Naive thymus-derived CD8-positive, alpha-beta T cell (primary cell): ENCODE measurements at regions not wholly inside any gene's neighbourhood (a gene's known extent, or its start where the extent isn't known, plus 50 kb on each side); places are given as distances from the start of the nearest gene placed in this dataset.
"Not testable (repeated sequence)": the region's sequence is repeated elsewhere in the genome, so short reads cannot be mapped to it uniquely, and the experiment has no call there.

Source experiments
- ATAC-seq, 2 donors: fragments of 150-1000 bp; cut with Tn5 transposase in 1 of 2; sonication (Bioruptor Pico), chemical (Tn5 transposase) in 1 of 2; 1 replicate in 1 of 2; 2 replicates in 1 of 2; pipeline ENCODE4 v1.10.0; 2021; ENCODE audit warnings: mild to moderate bottlenecking in 2 of 2, moderate library complexity in 2 of 2
- POLR2A ChIA-PET: fragments of 350-600 bp; sonication (Branson Sonifier 250); formaldehyde crosslinking; loops from one replicate; lab custom pipeline; 2021; ENCODE audit warnings: antibody characterized with exemption; lab: Charles Lee
- DNase-seq, 10 donors: peaks; one replicate each; pipeline versions ENCODE4 v3.0.0 to v3.0.0-alpha.2; 2020 to 2022
- H3K27ac Mint-ChIP-seq, 10 donors: one replicate each; pipeline ENCODE4 v1.8.0; 2020 to 2022; ENCODE audit warnings: mild to moderate bottlenecking in 10 of 10, mixed read lengths in 10 of 10, moderate library complexity in 4 of 10, inconsistent platforms in 1 of 10
- H3K27me3 Mint-ChIP-seq, 5 donors: one replicate each; pipeline ENCODE4 v1.8.0; 2021 to 2022; ENCODE audit warnings: mixed read lengths in 5 of 5
- H3K36me3 Mint-ChIP-seq, 3 donors: one replicate each; pipeline ENCODE4 v1.8.0; 2020 to 2022; ENCODE audit warnings: mixed read lengths in 3 of 3, mild to moderate bottlenecking in 2 of 3, inconsistent platforms in 1 of 3
- H3K4me1 Mint-ChIP-seq, 4 donors: one replicate each; pipeline ENCODE4 v1.8.0; 2021 to 2022; ENCODE audit warnings: mixed read lengths in 4 of 4
- H3K4me3 Mint-ChIP-seq, 10 donors: one replicate each; pipeline ENCODE4 v1.8.0; 2020 to 2022; ENCODE audit warnings: mild to moderate bottlenecking in 10 of 10, mixed read lengths in 10 of 10, moderate library complexity in 6 of 10, inconsistent platforms in 1 of 10
- H3K9me3 Mint-ChIP-seq, 9 donors: one replicate each; pipeline ENCODE4 v1.8.0; 2020 to 2022; ENCODE audit warnings: mixed read lengths in 9 of 9, mild to moderate bottlenecking in 3 of 9, inconsistent platforms in 1 of 9, moderate library complexity in 1 of 9

GRCh38 chr10:33773886-33774480, 439.5 kb upstream of the NRP1 start:
- no peak overlapping the region for H3K27ac Mint-ChIP-seq
- no peak overlapping the region for H3K4me3 Mint-ChIP-seq
- H3K27me3 Mint-ChIP-seq: peaks cover 0 to 2% (median 0%) of the 10 kb centered on the region in 5 donors
- no peaks in the 10 kb centered on the region for H3K36me3 Mint-ChIP-seq
- POLR2A ChIA-PET: no interaction called here
- DNase-seq (no peak), ATAC-seq (no peak)
- no peaks in the 10 kb centered on the region for H3K9me3 Mint-ChIP-seq
- peaks cover 7 to 16% (median 14%) of the 10 kb centered on the region in 4 donors for H3K4me1 Mint-ChIP-seq

GRCh38 chr10:33773253-33773573, 438.7 kb upstream of the NRP1 start:
- POLR2A ChIA-PET: no interaction called here
- H3K9me3 Mint-ChIP-seq: no peaks in the 10 kb centered on the region

GRCh38 chr10:33772370-33773252, 438.1 kb upstream of the NRP1 start:
- ATAC-seq (peak in 1 of 2 donors; percentile 39), DNase-seq (peak in 1 of 10 donors; percentile 1)
- Mint-ChIP-seq H3K9me3 (no peaks in the 10 kb centered on the region), H3K27me3 (peaks cover 0 to 2% (median 0%) of the 10 kb centered on the region in 5 donors), H3K27ac (no peak overlapping the region), H3K4me1 (peaks cover 7 to 16% (median 14%) of the 10 kb centered on the region in 4 donors), H3K4me3 (peak overlapping the region in 6 of 10 donors; percentile 12 to 51 (median 40)), H3K36me3 (no peaks in the 10 kb centered on the region)
- POLR2A ChIA-PET: no interaction called here

More at GRCh38 chr10:33773253-33773573, 438.7 kb upstream of the NRP1 start:
- Mint-ChIP-seq H3K4me3 (peak overlapping the region in 3 of 10 donors; percentile 1 to 51 (median 21)), H3K36me3 (no peaks in the 10 kb centered on the region), H3K27me3 (peaks cover 0 to 2% (median 0%) of the 10 kb centered on the region in 5 donors), H3K4me1 (peaks cover 7 to 16% (median 14%) of the 10 kb centered on the region in 4 donors), H3K27ac (no peak overlapping the region)
- DNase-seq (no peak), ATAC-seq (no peak)

- H3K4me3 Mint-ChIP-seq, H3K27me3 Mint-ChIP-seq, H3K9me3 Mint-ChIP-seq, DNase-seq, H3K36me3 Mint-ChIP-seq, ATAC-seq, H3K27ac Mint-ChIP-seq, POLR2A ChIA-PET: not testable (repeated sequence)
- H3K4me1 Mint-ChIP-seq: peaks cover 7 to 16% (median 14%) of the 10 kb centered on the region in 4 donors
These were observed 437.4 kb upstream of the NRP1 start for GRCh38 chr10:33771856-33772255.

- H3K27me3 Mint-ChIP-seq: no peaks in the 10 kb centered on the region
- DNase-seq: no peak
- H3K4me1 Mint-ChIP-seq: no peaks in the 10 kb centered on the region
- H3K36me3 Mint-ChIP-seq: no peaks in the 10 kb centered on the region
- H3K9me3 Mint-ChIP-seq: peaks cover 0 to 10% (median 4%) of the 10 kb centered on the region in 9 donors
- no peak for ATAC-seq
- H3K4me3 Mint-ChIP-seq: no peak overlapping the region
- POLR2A ChIA-PET: no interaction called here
- no peak overlapping the region for H3K27ac Mint-ChIP-seq
These were observed 430.3 kb upstream of the NRP1 start for GRCh38 chr10:33764694-33765185.

GRCh38 chr10:33760056-33760943, 425.8 kb upstream of the NRP1 start:
- POLR2A ChIA-PET: no interaction called here
- Mint-ChIP-seq H3K27me3 (no peaks in the 10 kb centered on the region), H3K4me3 (no peak overlapping the region), H3K36me3 (no peaks in the 10 kb centered on the region), H3K9me3 (peaks cover 0 to 10% (median 4%) of the 10 kb centered on the region in 9 donors), H3K4me1 (no peaks in the 10 kb centered on the region), H3K27ac (no peak overlapping the region)
- DNase-seq (no peak), ATAC-seq (no peak)

GRCh38 chr10:33759191-33759590, 424.7 kb upstream of the NRP1 start:
- H3K27me3 Mint-ChIP-seq: no peaks in the 10 kb centered on the region
- H3K36me3 Mint-ChIP-seq: no peaks in the 10 kb centered on the region
- DNase-seq: no peak
- POLR2A ChIA-PET: no interaction called here
- no peaks in the 10 kb centered on the region for H3K4me1 Mint-ChIP-seq
- H3K9me3 Mint-ChIP-seq: peaks cover 0 to 10% (median 4%) of the 10 kb centered on the region in 9 donors
- no peak overlapping the region for H3K4me3 Mint-ChIP-seq
- ATAC-seq: no peak
- H3K27ac Mint-ChIP-seq: no peak overlapping the region

- no peaks in the 10 kb centered on the region for H3K4me1 Mint-ChIP-seq
- H3K27me3 Mint-ChIP-seq: peaks cover 0 to 1% (median 0%) of the 10 kb centered on the region in 5 donors
- peaks cover 0 to 10% (median 4%) of the 10 kb centered on the region in 9 donors for H3K9me3 Mint-ChIP-seq
- POLR2A ChIA-PET: no interaction called here
- H3K36me3 Mint-ChIP-seq: no peaks in the 10 kb centered on the region
- ATAC-seq (no peak), DNase-seq (no peak)
- H3K4me3 Mint-ChIP-seq: no peak overlapping the region
- no peak overlapping the region for H3K27ac Mint-ChIP-seq
These were observed 423.8 kb upstream of the NRP1 start for GRCh38 chr10:33758299-33758698.

- Mint-ChIP-seq H3K4me3 (peak overlapping the region in 1 of 10 donors; percentile 9), H3K27ac (no peak overlapping the region), H3K9me3 (no peaks in the 10 kb centered on the region), H3K27me3 (peaks cover 0 to 9% (median 2%) of the 10 kb centered on the region in 5 donors), H3K4me1 (no peaks in the 10 kb centered on the region), H3K36me3 (no peaks in the 10 kb centered on the region)
- POLR2A ChIA-PET: no interaction called here
- DNase-seq (no peak), ATAC-seq (no peak)
These were observed 419.6 kb upstream of the NRP1 start for GRCh38 chr10:33754052-33754451.

DNA sequence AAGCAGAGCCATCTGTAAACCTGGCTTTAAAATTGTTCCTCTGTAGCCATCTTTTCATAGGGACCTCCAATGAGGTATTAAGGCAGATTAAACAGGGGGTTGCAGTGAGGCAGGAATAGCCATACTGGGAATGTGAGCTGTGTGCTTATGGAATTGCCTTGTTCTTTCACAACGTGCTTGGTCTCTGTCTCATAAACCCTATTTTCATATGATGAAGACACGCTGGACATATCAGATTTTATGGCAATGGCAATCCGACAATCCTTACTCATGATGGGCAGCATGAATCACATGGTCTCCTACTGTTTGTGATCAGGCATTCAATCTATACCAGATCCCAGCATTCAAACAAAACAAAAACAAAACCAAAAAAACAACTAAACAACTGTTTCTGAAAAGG, 418.9 kb upstream of the NRP1 start:
- H3K36me3 Mint-ChIP-seq: no peaks in the 10 kb centered on the region
- no peaks in the 10 kb centered on the region for H3K4me1 Mint-ChIP-seq
- no peak for DNase-seq
- H3K27me3 Mint-ChIP-seq: peaks cover 0 to 9% (median 2%) of the 10 kb centered on the region in 5 donors
- no peaks in the 10 kb centered on the region for H3K9me3 Mint-ChIP-seq
- no peak for ATAC-seq
- H3K27ac Mint-ChIP-seq: no peak overlapping the region
- POLR2A ChIA-PET: no interaction called here
- H3K4me3 Mint-ChIP-seq: no peak overlapping the region

DNA sequence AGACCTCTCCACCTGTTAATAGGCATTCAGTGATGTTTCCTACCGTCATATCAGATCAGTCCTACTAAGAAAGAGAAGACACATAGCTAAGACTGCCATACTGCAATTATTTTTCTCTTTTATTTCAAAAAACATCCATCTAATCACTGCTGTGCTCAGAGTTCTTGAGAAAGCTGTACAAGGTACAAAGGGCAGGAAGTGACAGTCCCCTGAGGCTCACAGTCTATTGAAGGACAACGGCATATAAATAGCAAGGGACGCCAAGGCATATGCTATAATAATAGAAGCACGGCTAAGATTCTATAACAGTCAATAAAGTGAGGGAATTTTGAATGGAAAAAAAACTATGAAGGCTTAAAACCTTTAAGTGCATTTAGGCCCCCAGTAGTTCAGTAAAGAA, 415.3 kb upstream of the NRP1 start:
- H3K27me3 Mint-ChIP-seq: peaks cover 0 to 9% (median 2%) of the 10 kb centered on the region in 5 donors
- POLR2A ChIA-PET: no interaction called here
- no peak overlapping the region for H3K4me3 Mint-ChIP-seq
- H3K4me1 Mint-ChIP-seq: peaks cover 0 to 7% (median 0%) of the 10 kb centered on the region in 4 donors
- no peak overlapping the region for H3K27ac Mint-ChIP-seq
- no peak for ATAC-seq
- H3K9me3 Mint-ChIP-seq: no peaks in the 10 kb centered on the region
- H3K36me3 Mint-ChIP-seq: no peaks in the 10 kb centered on the region
- DNase-seq: no peak

DNA sequence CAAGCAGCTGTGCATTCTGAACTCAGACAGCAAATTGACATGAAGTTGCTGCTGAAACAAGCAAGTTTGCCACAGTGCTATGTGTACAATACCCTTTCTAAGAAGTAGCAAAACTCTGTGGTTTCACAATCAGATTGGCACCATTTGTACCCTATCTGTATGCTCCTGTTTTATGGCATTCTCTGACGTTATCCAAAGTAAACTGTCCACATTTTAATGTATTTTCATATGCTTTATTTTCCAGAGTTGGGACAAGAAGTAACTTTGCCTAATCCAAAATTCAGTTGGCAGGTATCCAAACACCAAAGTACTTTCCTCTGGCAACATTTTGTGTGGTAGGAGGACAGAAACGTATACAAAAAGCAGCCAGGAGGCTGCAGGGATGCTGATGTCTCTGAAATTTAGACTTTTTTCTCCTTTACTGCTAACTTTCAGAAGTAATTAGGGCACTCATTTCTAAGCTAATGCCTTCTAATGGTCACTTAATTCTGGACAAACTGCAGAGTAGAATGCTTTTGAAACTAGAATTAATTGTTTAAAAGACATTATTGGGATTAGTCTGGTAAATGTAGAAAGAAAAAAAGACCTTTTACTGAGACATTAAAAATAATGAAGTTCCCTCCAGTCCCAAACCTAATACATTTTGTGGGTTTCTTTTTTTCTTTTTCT, 414.7 kb upstream of the NRP1 start:
- no peak for DNase-seq
- POLR2A ChIA-PET: no interaction called here
- Mint-ChIP-seq H3K36me3 (no peaks in the 10 kb centered on the region), H3K27ac (no peak overlapping the region), H3K4me1 (peaks cover 0 to 7% (median 0%) of the 10 kb centered on the region in 4 donors), H3K9me3 (no peaks in the 10 kb centered on the region), H3K4me3 (no peak overlapping the region), H3K27me3 (peaks cover 0 to 9% (median 2%) of the 10 kb centered on the region in 5 donors)
- no peak for ATAC-seq
